LHCN-M2 (cell line): ENCODE measurements at regions not wholly inside any gene's neighbourhood (a gene's known extent, or its start where the extent isn't known, plus 50 kb on each side); places are given as distances from the start of the nearest gene placed in this dataset.
A peak's percentile ranks its signal among the peaks of the same experiment; 100 is the strongest.

Experiments
- DNase-seq: peaks from one replicate; pipeline ENCODE4 v3.0.0-alpha.2; 2012; ENCODE audit warnings: low read depth

DNA sequence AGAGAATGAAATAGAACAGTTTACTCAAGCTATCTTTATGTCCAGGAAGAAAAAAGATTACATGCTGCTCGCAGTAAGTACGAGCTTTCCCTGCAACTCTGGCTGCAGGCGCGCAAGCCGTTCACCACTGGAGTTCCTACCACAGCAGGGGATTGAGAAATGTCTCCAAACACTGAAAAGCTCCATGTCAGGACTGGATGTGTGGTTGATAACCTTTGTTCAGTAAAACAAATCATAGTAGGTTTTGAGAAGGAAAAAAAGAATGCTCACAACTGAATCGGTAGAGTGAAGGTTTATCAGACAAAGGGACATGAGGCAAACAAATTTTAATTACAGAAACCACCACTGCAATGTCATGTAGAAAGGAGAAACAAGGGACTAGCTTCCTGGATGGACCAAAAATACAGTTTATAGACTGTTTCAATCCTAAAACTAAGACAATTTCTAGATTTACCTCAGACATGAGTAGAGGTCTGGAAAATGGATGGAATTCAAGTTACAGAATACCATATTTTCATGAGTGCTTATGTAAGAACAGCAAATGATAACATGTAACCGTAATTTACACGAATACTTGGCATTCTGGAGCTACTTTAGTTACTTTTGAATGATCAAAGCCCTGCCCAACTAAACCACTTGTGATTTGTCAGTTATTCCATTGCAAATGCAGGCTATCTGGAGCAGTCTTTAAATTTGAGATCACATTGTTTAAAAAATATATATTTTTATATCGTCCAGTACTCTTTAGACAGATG is 471.1 kb downstream of the SHQ1 start:
- no peak for DNase-seq

DNA sequence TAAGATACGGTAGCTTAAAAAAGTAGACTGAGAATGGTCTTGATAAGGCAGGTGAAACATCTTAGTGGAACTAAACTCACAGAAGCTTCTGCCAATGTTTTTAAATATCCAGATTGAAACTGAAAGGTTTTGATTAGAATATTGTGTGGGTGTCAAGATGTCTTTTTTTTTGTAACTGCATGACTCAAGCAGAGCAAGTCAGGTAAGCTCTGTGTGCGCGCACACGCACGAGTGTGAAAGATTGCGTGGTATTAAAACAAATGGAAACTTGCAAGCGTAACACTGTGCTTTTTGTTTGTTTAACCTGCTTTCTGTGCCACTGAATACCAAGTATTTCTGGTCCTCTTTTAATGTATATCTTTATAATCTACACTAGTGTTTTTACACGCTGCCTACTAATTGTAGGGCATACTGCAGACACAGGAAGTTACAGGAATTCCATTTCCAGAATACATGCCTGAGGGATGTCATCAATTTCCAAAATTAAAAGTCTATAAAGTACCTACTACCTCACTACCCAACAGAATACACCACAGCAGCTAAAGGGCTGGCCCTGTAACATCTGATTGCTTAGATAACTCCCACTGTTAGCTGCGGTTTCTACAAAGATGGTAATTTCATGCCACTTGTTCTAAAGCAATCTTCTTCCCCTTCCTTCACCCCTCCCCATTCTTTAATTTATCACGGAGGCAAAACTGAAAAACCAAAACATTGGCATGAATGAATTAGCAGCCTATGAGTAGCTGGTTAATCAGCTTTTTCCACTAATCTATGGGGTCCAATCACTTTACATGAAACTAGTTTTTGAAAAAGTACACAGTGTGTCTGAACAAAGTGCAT is 472.8 kb downstream of the SHQ1 start:
- DNase-seq, result no peak

GRCh38 chr3:72373139-72373538 is 475.1 kb downstream of the SHQ1 start:
- no peak for DNase-seq

DNA sequence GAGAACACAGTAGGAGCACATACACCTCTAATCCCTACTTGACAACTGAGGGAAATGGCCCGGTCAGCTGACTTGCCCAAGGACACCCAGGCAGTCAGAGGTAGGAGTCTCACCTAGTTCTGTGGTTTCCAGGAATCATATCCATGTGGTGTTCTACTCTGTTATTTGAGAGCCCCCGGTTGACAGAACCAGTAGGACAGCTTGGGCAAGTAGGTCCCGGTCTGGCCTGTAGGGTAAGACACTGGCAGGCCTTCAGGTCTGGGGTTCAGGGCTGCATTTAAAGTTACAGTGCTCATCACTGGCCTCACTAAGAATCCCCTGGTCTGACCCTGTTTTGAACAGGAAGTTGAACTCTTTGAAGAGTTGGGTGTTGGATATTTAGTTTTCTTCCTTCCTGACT is 476.1 kb downstream of the SHQ1 start:
- no peak for DNase-seq

GRCh38 chr3:72371431-72371830 is 476.8 kb downstream of the SHQ1 start:
- DNase-seq, result no peak

DNA sequence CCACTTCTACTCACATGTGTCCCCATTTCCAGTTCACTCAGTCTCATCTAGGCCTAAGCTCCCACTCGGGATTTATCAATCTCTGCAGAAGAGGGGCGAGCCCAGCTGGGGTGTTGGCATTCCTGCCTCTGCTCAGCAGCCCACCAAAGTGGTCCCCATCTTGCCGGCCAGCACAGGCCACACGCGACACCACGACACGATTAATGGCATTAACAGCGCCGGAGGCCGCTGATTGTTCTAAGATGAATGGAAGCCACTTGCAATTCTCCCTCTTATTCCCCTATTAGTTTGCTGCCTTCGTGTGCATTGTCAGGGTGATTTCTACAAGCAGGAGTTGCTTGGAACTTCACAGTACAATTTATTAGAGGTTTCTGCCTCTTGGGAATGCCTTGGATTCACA is 477.3 kb downstream of the SHQ1 start:
- DNase-seq, result no peak

GRCh38 chr3:72369681-72370080 is 478.6 kb downstream of the SHQ1 start:
- no peak for DNase-seq

- DNase-seq, result peak; percentile 87
Observed at GRCh38 chr3:72368331-72368975, 479.8 kb downstream of the SHQ1 start.

GRCh38 chr3:72361990-72362389 is 486.3 kb downstream of the SHQ1 start:
- no peak for DNase-seq

DNA sequence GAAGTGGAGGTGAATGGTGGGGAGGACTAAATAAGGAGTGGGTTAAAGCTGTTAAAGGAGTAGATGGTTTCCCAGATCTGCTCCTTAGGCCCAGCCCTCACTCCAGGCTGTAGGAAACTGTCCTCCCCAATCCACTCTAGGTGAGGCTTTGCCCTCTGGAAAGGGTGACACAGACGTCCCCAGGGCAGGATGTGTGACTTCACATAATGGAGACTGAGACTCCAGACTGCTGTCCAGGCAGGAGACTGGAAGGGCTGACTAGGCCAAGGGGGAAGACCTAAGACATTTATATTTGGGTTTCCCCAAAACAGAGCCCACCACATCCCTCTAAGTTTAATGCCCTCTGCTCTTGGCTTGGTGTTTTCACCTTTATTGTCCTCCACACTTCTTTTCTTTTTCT is 488.5 kb downstream of the SHQ1 start:
- DNase-seq, result no peak

GRCh38 chr3:72355168-72355567 is 493.1 kb downstream of the SHQ1 start:
- DNase-seq, result no peak

GRCh38 chr3:72354486-72354885 is 493.8 kb downstream of the SHQ1 start:
- DNase-seq, result no peak

- DNase-seq, result no peak
Observed at GRCh38 chr3:72353236-72354128, 494.8 kb downstream of the SHQ1 start.

- DNase-seq, result no peak
Observed at GRCh38 chr3:72352176-72352575, 496.1 kb downstream of the SHQ1 start.

DNA sequence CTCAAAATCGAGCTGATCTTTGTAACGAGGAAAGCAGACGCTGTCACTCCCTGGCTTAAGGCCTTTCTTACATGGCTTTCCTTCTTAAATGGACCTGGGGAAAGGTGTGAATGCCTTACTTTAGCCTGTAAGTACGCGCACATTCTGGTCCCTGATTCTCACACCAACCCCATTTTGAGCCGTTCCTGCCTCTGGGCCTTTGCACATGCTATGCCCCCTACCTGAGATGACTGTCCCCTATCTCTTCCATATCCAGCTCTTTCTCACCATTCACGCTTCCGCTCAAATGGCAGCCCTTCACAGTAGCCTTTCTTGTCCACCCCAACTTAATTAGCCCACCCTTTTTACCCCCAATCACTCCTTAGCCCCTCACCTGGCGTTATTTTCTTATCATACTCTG is 496.7 kb downstream of the SHQ1 start:
- DNase-seq, result no peak

DNA sequence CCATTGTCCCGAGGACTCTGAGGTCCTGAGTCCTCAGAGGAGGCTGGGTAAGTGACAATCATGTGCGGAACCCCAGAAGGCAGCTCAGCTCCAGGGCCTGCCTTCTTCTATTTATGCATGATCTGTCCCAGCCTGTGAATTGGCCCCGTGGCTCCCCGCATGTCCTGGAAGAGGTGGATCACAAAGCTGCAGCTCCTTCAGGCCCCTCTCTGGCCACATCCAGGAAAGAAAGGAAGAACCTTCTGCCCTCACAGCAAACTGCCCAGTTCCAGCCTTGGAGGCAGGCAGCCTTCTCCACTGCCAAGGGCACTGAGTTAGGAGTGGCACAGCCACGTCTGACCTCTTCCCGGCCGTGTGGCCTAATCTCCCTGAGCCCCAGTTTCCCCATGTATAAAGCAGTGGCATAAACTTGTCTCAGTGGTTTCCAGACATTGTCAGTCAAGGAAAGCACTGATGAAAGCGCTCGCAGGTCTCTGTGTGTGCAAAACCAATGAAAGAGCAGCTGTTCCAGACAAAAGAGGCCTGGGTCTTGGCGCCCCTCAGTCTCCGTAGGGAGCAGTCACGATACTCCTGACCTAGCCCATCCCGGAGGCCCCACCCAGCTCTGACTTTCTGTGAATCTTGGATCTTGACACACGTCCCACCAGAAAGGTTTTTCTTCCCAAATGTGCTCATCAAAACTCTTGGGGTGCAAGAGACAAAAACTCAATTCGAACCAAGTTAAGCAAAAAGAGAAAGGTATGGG is 497.3 kb downstream of the SHQ1 start:
- no peak for DNase-seq

DNA sequence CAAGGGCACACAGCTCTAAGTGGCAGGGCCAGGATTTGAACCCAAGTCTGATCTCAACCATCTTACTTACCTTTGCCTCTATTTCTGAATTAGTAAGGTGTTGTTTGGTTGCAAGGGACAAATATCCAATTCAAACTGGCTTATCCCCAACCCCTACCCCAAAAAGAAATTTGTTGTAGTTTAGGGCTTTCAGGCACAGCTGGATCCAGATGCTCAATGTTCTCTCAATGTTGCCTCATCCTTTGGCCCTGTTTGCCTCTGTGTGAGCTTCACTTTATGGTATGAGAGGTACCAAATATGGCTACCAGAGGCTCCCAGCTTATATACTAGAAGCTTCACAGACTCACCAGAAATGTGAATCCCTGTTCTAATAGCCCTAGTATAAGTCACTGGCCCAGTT is 499.9 kb downstream of the SHQ1 start:
- DNase-seq, result no peak

- DNase-seq, result peak; percentile 89
Observed at GRCh38 chr3:72347819-72348319, 500.4 kb downstream of the SHQ1 start.

DNA sequence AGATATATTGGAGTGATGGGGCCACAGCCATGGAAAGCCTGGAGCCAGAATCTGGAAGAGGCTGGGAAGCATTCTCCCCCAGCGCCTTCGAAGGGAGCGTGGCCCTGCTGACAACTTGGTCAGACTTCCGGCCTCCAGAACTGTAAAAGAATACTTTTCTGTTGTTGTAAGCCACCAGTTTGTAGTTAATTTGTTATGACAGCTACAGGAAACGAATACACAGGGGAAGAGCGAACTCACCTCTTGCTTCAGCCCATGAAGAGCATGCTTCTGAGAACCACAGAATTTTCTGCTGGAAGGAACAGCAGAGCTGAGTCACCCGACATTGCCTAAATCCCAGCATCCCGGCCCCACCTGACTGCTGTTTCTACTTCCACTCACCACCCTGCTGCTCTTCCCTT is 501.7 kb downstream of the SHQ1 start:
- peak; percentile 94 for DNase-seq

DNA sequence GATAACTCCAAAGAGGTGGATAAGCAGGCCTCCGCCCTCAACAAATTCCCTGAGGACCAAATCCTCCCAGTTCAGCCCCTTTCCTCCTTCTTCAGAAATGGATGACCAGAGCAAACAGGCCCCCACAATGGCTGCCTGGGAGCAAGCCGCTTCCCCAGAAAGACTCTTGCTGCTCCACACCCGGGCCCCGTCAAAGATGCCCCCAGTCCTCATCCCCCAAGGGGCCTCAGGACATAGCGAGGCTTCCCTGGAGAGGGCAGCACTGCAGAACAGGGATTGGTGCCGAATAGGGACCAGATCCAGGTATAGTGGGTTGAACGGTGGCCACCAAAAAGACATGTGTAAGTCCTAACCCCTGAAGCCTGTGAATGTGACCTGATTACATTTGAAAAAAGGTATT is 502.3 kb downstream of the SHQ1 start:
- no peak for DNase-seq
